ENCODE measurements at regions not wholly inside any gene's neighbourhood (a gene's known extent, or its start where the extent isn't known, plus 50 kb on each side); places are given as distances from the start of the nearest gene placed in this dataset.

- H3K4me3 ChIP-seq (ENCODE audit: low read depth, low read length), result no peak overlapping the region
Measured at GRCh38 chr22:49158741-49159564, 668.7 kb downstream of the BRD1 start.

GRCh38 chr22:49157529-49158339 is 669.9 kb downstream of the BRD1 start:
- no peak overlapping the region for H3K4me3 ChIP-seq (ENCODE audit: low read depth, low read length)

- H3K4me3 ChIP-seq (ENCODE audit: low read depth, low read length), result no peak overlapping the region
Measured at GRCh38 chr22:49156662-49157285, 670.9 kb downstream of the BRD1 start.

GRCh38 chr22:49155770-49156580 is 671.7 kb downstream of the BRD1 start:
- no peak overlapping the region for H3K4me3 ChIP-seq (ENCODE audit: low read depth, low read length)

- no peak overlapping the region for H3K4me3 ChIP-seq (ENCODE audit: low read depth, low read length)
Measured at GRCh38 chr22:49155039-49155769, 672.5 kb downstream of the BRD1 start.

GRCh38 chr22:49154433-49154832 is 673.2 kb downstream of the BRD1 start:
- no peak overlapping the region for H3K4me3 ChIP-seq (ENCODE audit: low read depth, low read length)

- H3K4me3 ChIP-seq (ENCODE audit: low read depth, low read length), result no peak overlapping the region
Measured at GRCh38 chr22:49153921-49154320, 673.8 kb downstream of the BRD1 start.

- H3K4me3 ChIP-seq (ENCODE audit: low read depth, low read length), result no peak overlapping the region
Measured at GRCh38 chr22:49152939-49153770, 674.5 kb downstream of the BRD1 start.

GRCh38 chr22:49152127-49152938 is 675.3 kb downstream of the BRD1 start:
- no peak overlapping the region for H3K4me3 ChIP-seq (ENCODE audit: low read depth, low read length)

GRCh38 chr22:49151256-49152126 is 676.2 kb downstream of the BRD1 start:
- no peak overlapping the region for H3K4me3 ChIP-seq (ENCODE audit: low read depth, low read length)

GRCh38 chr22:49150801-49151221 is 676.9 kb downstream of the BRD1 start:
- no peak overlapping the region for H3K4me3 ChIP-seq (ENCODE audit: low read depth, low read length)

GRCh38 chr22:49149721-49150608 is 677.7 kb downstream of the BRD1 start:
- H3K4me3 ChIP-seq (ENCODE audit: low read depth, low read length), result no peak overlapping the region

GRCh38 chr22:49148895-49149418 is 678.7 kb downstream of the BRD1 start:
- H3K4me3 ChIP-seq (ENCODE audit: low read depth, low read length), result no peak overlapping the region

GRCh38 chr22:49147617-49148175 is 680.0 kb downstream of the BRD1 start:
- no peak overlapping the region for H3K4me3 ChIP-seq (ENCODE audit: low read depth, low read length)

GRCh38 chr22:49147171-49147570 is 680.5 kb downstream of the BRD1 start:
- no peak overlapping the region for H3K4me3 ChIP-seq (ENCODE audit: low read depth, low read length)

GRCh38 chr22:49146511-49146910 is 681.2 kb downstream of the BRD1 start:
- no peak overlapping the region for H3K4me3 ChIP-seq (ENCODE audit: low read depth, low read length)
